Umbilical cord (tissue), 1 donor: ENCODE measurements at regions not wholly inside any gene's neighbourhood (a gene's known extent, or its start where the extent isn't known, plus 50 kb on each side); places are given as distances from the start of the nearest gene placed in this dataset.
A peak's percentile ranks its signal among the peaks of the same experiment; 100 is the strongest.

Source experiments
- DNase-seq: peaks from one replicate; pipeline ENCODE4 v3.0.0-alpha.2; 2015; ENCODE audit warnings: low spot score

DNA sequence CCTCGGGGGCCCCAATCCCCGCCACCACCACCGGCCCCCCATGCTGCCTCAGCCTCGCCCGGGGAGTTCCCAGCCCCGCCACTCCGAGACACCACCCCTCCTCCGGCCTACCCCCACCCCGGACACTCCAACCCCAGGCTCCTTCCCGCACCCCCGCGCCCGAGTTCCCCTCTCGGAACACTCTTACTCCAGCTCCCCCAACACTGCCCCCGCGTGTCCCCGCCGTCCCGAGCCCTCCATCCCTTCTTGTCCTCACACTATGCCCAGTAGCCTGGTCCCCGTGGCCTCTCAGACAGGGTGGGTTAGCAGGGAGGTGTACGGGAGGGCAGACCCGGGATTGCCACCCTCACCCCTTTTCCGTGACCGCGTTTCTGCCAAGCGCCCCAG is 276.1 kb downstream of the BCOR start:
- DNase-seq: no peak

DNA sequence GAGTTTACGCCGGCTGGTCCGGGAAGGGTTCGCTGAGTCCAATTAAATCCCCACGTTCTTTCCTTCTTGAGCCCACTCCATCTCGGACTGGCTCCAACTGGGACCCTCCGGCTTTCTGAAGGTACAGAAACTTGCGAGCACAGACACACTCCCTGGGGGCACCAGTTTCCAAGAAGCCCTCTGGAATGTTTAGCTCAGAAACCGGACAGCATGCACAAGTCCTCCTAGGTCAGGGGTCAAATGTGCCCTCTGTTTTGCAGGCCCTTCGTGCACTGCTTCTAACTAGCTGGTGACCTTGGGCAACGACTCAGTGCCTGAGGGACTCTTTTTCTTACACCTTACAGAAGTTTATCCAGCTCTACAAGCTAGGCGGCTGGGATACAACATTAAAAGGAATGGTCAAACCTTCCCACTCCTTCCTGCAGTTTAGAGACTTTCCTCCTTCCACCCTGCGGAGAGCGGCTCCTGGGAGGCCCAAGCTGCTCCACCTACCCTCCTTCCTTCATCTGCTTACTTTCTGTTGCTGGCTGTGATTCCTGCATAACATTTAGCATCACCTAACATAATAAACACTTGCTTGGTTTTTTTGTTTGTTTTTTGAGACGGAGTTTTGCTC is 275.5 kb downstream of the BCOR start:
- DNase-seq: no peak

DNA sequence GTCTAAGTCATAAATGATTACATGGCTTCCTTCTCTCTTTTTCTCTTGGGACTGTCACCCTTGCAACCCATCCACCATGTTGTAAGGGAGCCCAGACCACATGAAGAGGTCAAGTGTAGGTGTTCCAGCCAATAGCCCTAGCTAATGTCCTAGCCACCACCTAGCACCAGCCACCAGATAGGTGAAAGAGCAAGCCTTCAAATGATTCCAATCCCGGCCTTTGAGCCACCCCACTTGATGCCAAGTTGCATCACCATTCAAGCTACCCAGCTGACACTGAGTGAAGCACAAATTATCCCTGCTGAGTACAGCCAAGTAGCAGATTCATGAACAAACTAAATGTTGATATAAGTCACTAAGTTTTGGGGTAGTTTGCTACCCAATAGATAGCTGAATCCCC is 274.3 kb downstream of the BCOR start:
- no peak for DNase-seq

DNA sequence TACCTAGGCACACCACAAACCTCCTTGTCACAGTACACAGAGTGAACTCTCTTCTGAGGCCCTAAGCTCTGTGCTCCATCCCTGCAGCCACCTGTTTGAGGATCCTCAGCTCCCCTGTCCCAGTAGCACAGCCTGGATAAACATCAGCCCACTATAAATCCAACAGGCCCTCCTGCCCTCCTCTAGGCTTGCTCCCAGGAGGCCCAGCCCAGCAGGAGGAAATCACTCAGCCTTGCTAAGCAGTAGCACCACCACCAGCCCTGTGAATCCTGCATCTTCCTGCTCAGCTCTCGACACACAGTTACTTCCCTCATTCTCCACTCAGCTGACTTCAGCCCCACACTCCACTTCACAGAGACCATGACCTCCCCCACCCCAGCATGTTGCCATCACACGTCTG is 273.9 kb downstream of the BCOR start:
- DNase-seq: no peak

DNA sequence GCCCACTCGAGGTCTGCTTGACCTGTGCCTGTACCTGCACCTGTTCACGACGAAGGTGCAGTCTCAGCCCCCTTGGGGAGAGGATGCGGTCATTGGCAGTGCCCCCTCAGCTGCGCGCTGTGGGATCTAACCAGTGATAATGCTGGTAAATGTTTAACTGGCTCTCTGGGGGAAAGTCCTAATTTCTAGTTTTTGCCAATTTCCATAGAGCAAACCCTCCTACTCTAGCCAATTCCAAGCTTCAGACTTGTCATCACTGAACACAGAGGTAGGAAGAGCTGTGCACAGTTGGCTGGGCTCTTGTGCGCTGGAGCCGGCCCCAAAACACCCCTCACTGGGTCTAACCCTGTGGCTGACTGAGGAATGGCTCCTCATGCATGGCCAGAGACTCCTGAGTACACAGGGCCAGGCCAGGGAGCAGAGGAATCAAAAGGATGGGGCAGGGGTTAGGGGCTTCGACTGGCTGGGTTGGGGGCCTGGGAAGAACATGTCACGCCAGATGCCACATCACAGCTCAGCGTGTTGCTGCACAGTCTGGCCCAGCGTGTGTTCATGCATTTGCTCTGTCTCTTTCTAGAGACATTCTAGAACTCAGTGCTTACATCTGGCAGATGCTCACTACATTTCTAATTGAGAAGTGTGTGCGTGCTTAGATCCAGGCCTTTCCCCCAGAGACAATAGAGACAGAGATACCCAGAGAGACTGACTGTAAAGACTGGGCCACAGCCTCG is 270.8 kb downstream of the BCOR start:
- no peak for DNase-seq

DNA sequence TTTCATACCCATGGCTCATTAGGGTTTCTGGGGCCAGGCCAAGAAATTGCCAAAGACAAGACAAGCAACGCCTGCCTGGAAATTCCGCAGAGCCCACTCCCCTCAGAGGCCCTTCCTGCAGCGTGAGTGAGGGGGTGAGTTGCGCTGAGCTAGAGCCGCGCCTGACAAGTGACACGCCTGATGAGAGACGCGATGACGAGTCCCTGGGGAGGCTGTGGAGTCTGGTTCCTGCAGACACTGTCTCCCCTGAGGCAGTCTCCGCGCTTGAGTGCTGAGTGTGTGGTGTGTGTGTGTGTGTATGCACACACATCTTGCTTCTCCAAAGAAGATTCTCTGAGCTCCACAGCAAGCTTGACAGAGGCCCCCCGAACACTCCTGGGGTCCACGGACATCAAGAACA is 269.8 kb downstream of the BCOR start:
- DNase-seq: no peak

DNA sequence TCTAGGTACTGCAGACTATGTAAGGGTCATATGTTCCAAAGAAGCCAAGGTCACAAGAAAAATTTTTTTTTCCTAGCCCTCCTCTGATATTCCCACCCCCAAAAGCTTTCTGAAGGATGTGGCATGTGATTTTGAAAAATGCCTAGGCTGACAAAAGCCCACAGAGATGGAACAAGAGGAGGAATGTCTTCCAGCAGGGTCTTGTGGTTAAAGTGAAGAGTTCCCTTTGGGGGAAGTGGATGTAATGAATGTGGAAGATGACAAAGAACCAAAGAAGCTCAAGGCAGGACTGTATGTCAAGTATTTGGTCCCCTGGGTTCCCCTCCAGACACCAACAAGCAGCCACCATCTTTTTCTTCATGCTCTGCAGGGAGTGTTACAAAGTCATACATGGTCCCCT is 268.8 kb downstream of the BCOR start:
- no peak for DNase-seq

DNA sequence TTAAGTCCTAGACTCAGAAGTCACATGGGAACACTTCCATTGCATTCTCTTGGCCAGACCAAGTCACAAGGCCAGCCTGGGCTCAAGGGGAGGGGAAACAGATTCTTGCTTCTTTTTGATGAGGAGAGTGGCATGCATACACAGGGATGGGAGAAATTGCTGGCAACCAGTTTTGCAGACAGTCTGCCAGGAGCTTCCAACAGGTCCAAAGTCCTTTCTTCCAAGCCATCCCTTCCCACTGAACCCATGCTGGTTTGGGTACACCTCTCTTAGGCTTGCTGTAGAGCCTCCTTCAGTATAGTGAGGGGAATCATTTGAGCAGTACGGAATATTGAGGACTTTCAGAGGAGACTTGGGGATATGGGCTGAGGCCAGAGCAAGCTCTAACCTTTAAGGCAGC is 267.8 kb downstream of the BCOR start:
- DNase-seq: no peak

DNA sequence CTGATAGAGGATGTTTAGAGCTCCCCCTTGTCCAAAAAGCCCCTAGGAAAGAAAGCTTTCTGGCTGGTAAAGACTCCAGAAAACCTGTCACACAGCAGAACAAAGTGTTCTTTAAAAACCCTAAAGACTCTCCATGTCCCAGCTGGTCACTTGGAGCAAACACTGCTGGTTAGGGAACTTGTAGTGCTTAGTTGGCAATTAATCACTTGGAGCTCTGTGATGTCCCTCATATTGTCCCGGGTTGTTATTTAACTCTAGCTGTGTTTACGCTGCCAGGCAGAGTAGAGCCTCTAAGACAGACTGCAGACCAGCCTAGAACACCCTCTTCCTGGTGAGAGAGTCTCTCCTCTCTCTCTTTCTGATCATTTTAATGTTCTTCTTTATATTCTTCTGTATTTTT is 267.3 kb downstream of the BCOR start:
- DNase-seq: no peak

DNA sequence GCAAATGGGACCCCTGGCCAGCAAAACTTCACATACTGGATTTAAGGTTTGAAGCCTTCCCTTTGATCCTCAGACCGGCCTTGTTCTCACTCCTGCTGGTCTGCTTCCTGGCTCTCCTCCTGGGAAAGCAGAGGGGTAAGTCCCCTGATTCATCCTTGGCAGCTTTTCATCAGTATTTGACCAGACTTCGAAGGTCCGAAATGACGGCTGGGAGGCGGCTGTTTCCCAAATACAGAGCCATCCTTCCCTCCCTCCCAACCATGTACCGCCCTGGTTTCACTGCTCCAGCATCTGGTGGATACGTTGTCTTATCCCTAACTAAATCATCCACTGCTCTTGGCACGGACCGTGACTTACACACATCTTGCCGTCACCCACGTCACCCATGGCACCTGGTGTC is 265.5 kb downstream of the BCOR start:
- peak; percentile 81 for DNase-seq

DNA sequence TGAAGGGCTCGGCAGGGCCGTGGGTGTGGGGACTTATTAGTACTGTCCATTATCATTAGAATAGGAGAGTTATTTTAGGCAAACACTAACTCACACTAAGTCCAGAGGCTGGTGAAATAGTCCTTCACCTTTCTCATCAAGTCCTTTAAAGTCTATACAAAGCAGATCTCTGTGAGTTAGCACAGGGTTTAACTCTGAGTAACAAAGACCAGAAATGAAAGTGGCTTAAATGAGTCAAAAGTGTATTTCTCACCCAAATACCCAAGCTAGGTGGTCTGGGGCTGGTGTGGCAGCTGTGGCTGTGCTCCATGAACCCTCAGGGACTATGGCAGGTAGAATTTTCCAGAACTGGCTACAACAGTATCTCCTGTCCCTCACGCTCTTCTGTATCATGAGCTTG is 263.2 kb downstream of the BCOR start:
- DNase-seq: no peak

DNA sequence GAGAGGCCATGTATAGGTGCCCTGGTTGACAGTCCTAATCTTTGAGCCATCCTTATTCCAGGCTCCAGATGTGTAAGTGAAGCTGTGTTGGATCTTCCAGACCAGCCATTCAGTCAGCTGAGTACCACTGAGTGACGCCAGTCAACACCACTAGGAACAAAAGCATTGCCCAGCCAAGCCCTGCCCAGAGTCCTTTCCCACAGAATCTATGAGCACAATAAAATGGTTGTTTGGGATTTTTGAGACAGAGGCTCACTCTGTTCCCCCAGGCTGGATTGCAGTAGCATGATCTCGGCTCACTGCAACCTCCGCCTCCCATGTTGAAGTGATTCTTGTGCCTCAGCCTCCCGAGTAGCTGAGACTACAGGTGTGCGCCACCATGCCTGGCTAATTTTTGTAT is 262.5 kb downstream of the BCOR start:
- DNase-seq: no peak

DNA sequence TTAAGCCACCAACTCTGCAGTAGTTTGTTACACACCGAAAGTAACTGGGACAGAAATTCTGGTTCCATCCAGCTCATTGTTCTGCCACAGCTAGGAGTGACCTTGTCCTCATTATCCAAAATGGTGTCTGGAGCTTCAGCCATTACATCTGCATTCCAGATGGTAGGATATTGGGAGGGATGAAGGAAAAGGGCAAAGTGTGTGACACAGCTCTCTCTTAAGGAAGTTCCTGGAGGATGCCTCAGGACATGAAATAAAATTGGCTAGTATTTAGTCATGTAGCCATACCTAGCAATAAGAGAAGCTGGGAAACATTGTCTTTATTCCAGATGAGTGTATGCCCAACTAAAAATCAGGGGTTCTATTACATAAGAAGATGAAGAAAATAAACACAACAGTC is 262.0 kb downstream of the BCOR start:
- DNase-seq: no peak

DNA sequence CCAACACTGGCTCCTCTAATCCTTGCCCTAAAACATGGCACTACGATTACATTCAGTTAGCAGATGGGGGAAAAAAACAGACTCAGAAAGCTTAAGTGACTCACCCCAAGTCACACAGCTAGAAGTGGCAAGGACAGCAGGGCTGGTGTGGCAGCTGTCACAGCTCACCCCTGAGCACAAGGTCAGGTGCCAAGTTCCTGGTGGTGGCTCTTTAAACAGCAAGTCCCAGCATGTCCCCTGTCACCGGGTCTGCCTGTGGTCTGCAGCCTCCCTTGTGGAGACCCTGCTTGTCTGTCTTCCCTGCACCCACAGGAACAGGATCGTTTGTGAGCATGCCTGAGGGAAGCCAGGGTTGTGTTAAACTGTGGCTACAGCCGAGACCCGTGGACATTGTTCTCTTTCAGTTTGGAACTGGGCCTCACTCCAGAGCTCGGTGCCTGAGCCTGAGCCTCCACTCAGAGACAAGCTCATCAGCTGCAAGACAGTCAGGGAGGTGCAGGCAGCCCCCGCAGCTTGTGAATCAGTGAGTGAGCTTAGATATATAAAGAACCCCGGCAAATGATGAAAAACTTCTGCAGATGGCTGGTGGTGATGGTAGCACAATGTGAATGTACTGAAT is 260.8 kb downstream of the BCOR start:
- DNase-seq: no peak

DNA sequence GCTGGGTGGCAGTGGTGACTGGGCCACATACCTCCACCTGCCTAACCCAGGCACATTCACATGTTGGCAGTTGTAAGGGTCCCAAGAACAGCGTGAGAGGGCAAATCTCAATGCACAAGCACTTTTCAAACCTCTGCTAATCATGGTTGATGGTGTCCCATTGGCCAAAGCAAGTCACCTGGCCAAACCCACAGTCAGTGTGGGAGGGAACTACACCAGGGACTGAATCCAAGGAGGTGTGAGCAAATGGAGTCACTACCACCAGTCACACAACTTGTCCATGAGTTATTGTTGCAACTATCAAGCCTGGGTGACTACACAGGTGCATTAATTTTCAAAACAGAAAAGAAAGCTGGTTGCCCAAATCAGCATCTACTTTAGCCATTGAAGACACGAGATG is 260.1 kb downstream of the BCOR start:
- DNase-seq: no peak

DNA sequence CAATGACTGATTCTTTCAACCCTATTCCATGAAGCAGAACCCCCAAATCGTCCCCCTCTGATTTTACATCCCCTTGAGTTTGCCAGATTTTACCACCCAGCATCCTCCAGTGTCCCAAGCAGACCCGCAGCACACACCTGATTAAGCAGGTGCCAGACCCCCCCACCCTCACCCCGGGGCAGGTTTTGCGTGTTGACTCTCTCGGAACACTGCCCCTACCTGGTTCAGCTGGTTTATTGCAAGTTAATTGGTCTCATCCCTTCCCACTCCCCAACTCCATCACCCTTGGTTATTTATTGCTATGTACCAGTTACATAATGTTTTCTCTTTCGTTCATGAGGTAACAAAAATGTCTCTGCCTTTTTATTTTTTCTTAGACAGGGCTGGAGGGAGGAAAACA is 258.4 kb downstream of the BCOR start:
- DNase-seq: no peak

DNA sequence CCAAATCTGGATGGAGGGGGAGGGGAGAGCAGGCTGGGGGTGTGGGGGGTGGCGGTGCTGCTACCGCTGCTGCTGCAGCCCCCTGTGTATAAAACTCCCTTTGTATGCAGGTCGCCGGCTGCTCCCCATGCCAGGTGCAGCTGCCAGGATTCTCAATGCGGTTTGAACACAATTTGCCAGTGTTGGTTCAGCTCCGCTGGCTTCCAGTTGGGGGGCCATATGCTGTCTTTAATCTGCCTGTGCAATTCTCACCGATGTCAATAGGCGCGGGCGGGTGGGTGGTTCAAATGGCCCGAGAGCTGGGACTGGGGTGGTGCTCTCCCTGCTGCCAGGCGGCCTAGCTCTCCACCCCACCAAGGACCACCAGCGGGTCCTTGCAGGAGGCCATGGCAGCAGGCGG is 257.6 kb downstream of the BCOR start:
- DNase-seq: no peak

DNA sequence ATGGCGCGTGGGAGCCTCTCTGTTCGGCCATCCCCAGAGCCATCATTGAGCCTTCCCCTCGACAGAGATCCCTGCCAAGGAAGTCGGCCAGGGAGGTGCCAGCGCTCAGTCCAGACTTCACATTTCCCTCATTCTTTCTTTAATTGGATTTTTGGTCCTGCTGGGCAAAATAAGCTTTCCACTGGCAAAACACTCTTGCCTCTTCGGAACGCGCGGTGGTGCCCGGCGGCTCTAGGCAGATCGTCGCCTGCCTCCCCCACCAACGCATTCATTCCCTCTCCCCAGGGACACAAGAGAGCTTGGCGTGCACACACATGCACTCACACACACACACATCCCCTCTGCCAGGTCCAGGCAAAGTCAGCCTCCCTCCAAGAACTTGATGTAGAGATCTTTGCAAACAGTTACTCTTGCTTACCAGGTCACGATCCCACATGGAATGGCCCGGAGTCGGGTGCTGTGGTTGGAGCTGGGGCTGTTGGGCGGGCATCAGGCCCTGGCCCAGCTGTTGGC is 257.1 kb downstream of the BCOR start:
- DNase-seq: no peak

DNA sequence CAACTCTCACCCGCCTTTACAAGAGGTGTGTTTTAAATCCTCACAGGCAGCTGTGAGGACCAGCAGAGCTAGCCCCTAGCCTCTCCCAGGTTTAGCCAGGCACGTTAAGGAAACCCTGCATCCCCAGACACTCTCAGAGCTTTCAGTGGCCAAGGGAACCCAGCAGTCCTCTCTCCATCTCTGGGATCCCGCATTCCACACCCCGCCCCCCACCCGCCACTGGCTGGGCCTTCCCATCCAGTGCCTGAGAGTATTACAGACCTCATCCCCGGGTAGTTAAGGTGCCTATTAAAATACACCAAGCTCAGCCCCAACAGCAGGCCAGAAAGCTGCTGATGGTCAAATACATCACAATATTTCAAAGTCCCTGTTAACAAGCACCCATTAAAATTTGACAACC is 256.2 kb downstream of the BCOR start:
- DNase-seq: no peak

DNA sequence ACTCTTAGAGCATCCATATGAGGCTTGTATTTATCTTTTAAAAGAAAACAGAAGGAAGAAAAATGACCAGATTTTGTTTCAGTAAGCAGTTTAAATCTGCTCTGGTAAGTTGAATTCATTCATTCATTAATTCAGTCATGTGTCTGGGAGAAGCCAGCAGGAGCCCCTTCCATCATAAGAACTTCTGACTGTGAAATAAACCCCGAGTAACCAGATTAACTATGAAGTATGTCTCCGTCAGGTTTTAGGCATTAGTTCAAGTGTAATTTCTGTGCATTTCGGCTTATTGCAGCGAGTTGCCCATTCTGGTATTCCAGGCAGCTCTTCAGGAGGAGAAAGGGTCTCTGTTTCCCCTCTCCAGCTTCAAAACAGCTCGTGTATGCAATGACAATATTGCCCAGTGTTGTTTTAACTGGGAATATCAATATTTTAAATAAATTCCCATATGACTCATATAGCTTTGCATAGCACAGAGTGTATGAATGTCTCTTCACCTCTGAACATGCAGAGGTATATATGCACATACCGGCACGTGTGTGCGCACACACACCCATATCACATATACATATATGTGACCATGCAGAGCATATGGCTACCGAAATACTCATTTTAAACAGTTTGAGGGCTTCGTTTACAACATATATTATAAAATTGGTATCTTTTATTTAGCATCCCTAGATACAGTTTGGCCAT is 255.3 kb downstream of the BCOR start:
- DNase-seq: no peak

DNA sequence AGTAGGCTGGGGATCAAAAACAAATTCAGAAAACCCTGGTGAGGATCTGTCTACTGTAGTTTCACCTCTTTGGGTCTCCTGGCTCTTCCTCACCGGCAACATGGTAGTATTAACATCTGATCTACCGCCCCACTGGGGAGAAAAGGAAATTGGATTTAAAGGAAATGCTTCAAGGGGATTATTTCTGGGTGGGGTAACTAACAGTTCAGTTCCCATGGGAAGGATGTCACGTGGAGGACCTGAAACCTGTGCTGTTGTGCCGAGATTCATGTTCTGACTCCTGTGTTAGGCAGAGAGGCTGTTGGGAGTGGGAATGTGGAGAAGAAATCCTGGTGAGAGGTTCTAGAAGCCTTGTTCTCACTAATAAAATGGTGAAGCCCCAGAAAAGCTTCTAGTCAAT is 254.4 kb downstream of the BCOR start:
- DNase-seq: no peak

DNA sequence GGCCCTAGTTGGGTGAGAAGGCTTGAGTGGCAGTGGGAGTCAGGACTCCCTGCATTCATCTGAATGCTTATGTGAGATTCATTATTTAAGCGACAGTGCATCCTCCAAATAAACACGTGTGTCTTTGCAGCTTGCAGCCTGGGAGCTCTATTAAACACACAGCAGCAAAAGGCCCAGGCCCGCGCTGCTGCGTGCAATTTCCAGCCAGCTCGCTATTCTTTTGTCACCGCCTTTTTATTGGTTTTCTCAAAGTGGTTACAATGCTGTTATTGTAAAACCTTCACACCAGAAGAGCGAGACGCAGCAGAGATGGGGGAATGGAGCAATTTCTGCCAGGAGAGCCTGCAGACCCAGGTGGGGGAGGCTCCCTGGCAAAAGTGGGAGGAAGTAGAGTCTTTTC is 252.5 kb downstream of the BCOR start:
- DNase-seq: no peak

DNA sequence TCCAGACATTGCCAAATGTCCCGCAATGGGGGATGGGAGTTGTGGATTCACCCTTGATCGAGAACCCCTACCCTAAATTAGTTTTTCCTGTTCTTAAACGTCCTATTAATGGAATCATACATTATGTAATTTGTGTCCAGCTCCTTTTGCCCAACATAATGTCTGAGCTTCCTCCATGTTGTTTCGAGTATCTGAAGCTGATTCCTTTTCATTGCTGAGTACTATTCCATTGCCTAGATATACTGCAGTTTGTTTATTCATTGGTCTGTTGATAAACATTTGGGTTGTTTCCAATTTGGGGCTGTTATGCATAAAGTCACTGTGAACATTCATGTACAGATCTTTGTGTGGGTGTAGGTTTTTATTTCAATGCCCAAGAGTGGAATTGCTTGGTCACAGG is 251.3 kb downstream of the BCOR start:
- no peak for DNase-seq
